Suprapubic skin (tissue), 3 donors: ENCODE measurements at regions not wholly inside any gene's neighbourhood (a gene's known extent, or its start where the extent isn't known, plus 50 kb on each side); places are given as distances from the start of the nearest gene placed in this dataset.

Experiments used
- CTCF ChIP-seq, 2 donors: fragments of 200-600 bp in 1 of 2; fragments of 450-650 bp in 1 of 2; sonication (generic) in 1 of 2; IDR thresholded peaks; one replicate each; pipeline ENCODE4 v1.5.1; 2016 to 2019; ENCODE audit warnings: antibody characterized with exemption in 2 of 2, mild to moderate bottlenecking in 1 of 2, moderate library complexity in 1 of 2
- POLR2A ChIP-seq, 2 donors: fragments of 450-650 bp; IDR thresholded peaks; one replicate each; pipeline ENCODE4 v1.6.1; 2017; ENCODE audit warnings: antibody characterized with exemption in 2 of 2, mild to moderate bottlenecking in 2 of 2, moderate library complexity in 2 of 2

GRCh38 chrX:25343060-25343459 lies 327.3 kb upstream of the ARX start:
- no peak for TF ChIP-seq CTCF (IDR thresholded peaks at IDR 0.05)
- no peak for TF ChIP-seq POLR2A (IDR thresholded peaks at IDR 0.05)
